GM20000 (cell line): ENCODE measurements at regions not wholly inside any gene's neighbourhood (a gene's known extent, or its start where the extent isn't known, plus 50 kb on each side); places are given as distances from the start of the nearest gene placed in this dataset.

ENCODE experiments used
- DNase-seq: peaks from one replicate; pipeline ENCODE4 v3.0.0; 2012; ENCODE audit warnings: low spot score
- CTCF ChIP-seq: IDR thresholded peaks from 2 replicates; pipeline ENCODE4 v1.5.1; 2012; ENCODE audit warnings: mild to moderate bottlenecking, control low read depth; ENCODE audit errors: extremely low read depth, missing control alignments

GRCh38 chr12:75728826-75729225 lies 217.4 kb upstream of the KRR1 start:
- DNase-seq, result no peak
- TF ChIP-seq CTCF, result no peak

- DNase-seq, result no peak
- no peak for TF ChIP-seq CTCF
Measured at GRCh38 chr12:75727577-75727976, 216.2 kb upstream of the KRR1 start.

- no peak for TF ChIP-seq CTCF
- no peak for DNase-seq
Measured at GRCh38 chr12:75725521-75726111, 214.2 kb upstream of the KRR1 start.

GRCh38 chr12:75724928-75725312 lies 213.5 kb upstream of the KRR1 start:
- no peak for DNase-seq
- no peak for TF ChIP-seq CTCF

GRCh38 chr12:75724307-75724927 lies 213.0 kb upstream of the KRR1 start:
- TF ChIP-seq CTCF, result no peak

GRCh38 chr12:75722714-75723200 lies 211.3 kb upstream of the KRR1 start:
- peak; percentile 38 for DNase-seq
- no peak for TF ChIP-seq CTCF

More at GRCh38 chr12:75724307-75724927, 213.0 kb upstream of the KRR1 start:
- no peak for DNase-seq

- TF ChIP-seq CTCF, result no peak
- no peak for DNase-seq
Measured at GRCh38 chr12:75721796-75722195, 210.4 kb upstream of the KRR1 start.
